AG10803 (cell line): ENCODE measurements at regions not wholly inside any gene's neighbourhood (a gene's known extent, or its start where the extent isn't known, plus 50 kb on each side); places are given as distances from the start of the nearest gene placed in this dataset.

Experiments
- DNase-seq: peaks from one replicate; pipeline ENCODE4 v3.0.0; 2010; ENCODE audit warnings: low read depth
- H3K4me3 ChIP-seq: 2 replicates; pipeline ENCODE4 v1.5.1; 2011; ENCODE audit warnings: mild to moderate bottlenecking, low read length, control low read depth
- CTCF ChIP-seq: conservative IDR thresholded peaks from 2 replicates; pipeline ENCODE4 v1.5.1; 2011; ENCODE audit warnings: mild to moderate bottlenecking, low read length, control low read depth, inconsistent platforms

- H3K4me3 ChIP-seq, result no peak overlapping the region
- peak; percentile 57 for DNase-seq
- peak; percentile 87 for TF ChIP-seq CTCF
Measured at GRCh38 chr6:8219352-8219943, 117.1 kb upstream of the EEF1E1 start.

GRCh38 chr6:8218861-8219260 lies 116.5 kb upstream of the EEF1E1 start:
- peak; percentile 8 for DNase-seq
- no peak overlapping the region for H3K4me3 ChIP-seq
- no peak for TF ChIP-seq CTCF

- no peak for TF ChIP-seq CTCF
- H3K4me3 ChIP-seq, result no peak overlapping the region
- peak; percentile 9 for DNase-seq
Measured at GRCh38 chr6:8215631-8216030, 113.3 kb upstream of the EEF1E1 start.

- no peak for DNase-seq
- no peak for TF ChIP-seq CTCF
- H3K4me3 ChIP-seq, result no peak overlapping the region
Measured at GRCh38 chr6:8213995-8214394, 111.6 kb upstream of the EEF1E1 start.

- no peak overlapping the region for H3K4me3 ChIP-seq
- DNase-seq, result no peak
- no peak for TF ChIP-seq CTCF
Measured at GRCh38 chr6:8212720-8213434, 110.5 kb upstream of the EEF1E1 start.

- no peak overlapping the region for H3K4me3 ChIP-seq
- DNase-seq, result no peak
- TF ChIP-seq CTCF, result no peak
Measured at GRCh38 chr6:8207869-8208191, 105.5 kb upstream of the EEF1E1 start.

- no peak for DNase-seq
- H3K4me3 ChIP-seq, result no peak overlapping the region
- TF ChIP-seq CTCF, result no peak
Measured at GRCh38 chr6:8207191-8207868, 105.0 kb upstream of the EEF1E1 start.
